Glomerular visceral epithelial cell (primary cell): ENCODE measurements at regions not wholly inside any gene's neighbourhood (a gene's known extent, or its start where the extent isn't known, plus 50 kb on each side); places are given as distances from the start of the nearest gene placed in this dataset.
A peak's percentile ranks its signal among the peaks of the same experiment; 100 is the strongest.
"Not testable (repeated sequence)": the region's sequence is repeated elsewhere in the genome, so short reads cannot be mapped to it uniquely, and the experiment has no call there.

Source experiments
- DNase-seq: peaks from one replicate; pipeline ENCODE4 v3.0.0-alpha.2; 2016; ENCODE audit errors: extremely low spot score

DNA sequence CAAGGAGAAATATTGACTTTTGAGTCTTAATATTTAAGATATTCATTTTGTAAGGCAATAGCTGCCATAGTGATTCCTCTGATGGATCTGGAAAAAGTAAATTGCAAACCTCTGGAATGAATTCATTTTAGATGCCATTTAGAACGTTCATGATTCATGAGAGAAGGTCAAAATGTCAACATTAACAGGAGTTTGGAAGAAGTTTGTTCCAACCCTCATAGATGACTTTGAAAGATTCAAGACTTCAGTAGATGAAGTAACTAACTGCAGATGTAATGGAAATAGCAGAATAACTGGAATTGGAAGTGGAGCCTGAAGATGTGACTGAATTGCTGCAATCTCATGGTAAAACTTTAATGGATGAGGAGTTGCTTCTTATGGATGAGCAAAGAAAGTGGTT lies 100.9 kb upstream of the CCN2 start:
- no peak for DNase-seq

DNA sequence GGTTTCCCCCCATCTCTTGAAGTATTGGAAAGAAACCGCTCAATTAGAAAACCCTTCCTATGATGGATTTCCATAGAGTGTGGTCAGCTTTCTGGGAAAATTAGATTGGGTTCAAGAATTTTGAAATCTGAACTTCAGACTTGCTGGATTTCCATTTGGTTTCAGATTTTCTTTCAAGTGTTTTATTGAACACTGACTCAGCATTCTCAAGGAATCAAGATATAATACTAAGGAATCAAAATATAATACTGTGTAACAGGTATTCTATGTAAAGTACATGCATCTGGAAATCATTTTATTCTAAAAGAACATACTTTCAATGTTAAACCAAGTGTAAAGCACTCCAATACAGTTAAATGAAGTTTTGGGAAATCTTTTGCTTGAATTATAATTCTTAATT lies 94.7 kb upstream of the CCN2 start:
- no peak for DNase-seq

DNA sequence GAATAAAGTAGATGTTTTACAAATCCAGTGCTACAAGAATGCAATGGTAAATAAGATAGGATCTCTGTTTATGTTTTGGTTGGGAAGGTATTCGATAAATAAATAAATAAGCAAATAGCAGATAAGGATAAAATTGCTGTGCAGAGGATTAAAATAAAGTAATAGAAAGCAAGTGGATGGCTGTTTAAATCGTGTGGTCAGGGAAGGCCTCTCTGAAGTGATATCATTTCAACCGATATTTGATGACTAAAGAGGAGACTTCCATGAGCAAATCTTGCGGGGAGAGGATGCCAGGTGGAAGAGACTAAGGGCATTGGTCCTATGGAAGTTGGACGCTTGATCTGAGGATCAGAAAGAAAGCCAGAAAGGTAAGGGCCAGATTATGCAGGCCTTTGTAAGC lies 92.0 kb upstream of the CCN2 start:
- no peak for DNase-seq

DNA sequence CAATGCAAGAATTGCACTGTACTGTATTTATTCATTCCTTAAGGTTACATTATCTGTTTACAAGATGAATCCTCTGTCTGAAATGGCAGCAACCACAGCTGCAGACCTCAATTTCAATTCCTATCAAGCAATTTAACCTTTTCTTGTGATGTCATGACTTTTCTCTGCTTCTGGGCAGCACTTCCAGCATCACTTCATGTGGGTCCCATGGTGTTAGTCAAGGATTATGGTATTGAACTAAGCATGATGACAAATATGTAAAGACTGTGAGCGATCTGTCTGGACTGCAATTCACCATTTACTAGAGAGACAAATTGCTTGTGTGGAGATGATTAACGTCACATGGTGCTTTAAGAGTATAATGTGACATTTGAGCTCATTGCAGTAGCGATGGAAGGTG lies 90.5 kb upstream of the CCN2 start:
- no peak for DNase-seq

DNA sequence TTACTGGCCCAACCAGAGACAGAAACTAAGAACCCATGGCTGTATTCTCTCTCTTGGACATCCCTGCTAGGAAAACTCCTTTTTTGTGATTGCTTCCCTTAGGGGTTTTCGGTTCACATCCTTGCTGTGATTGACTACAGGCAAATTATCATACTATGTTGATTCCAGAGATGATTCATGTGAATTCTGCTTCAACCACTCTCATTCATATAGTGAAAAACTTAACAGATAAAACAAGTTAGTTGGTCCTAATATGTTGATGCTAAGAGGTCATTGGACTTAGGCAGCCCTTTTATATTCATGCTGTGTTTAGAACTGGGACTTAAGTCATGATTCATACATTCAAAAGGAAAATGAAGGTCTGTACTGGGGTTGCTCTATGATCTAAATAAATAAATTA lies 76.9 kb upstream of the CCN2 start:
- DNase-seq, result no peak

DNA sequence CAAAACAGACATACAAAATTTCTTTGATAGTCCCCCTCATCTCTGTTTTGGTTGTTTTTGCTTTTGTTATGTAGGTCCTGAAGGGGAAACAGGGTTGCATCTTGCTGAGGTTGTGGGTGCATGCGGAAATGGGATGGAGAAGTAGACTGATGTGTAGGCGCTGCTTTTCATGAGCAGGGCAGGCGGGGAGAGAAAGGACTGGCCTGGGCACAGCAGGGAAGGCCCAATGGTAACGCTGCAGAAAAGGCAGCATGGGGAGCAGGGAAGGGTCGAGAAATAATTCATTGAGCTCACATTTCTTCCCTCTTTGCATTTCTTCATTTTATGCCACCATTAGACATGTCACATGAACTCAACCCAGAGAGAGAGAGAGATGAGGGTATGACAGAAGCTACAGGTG lies 74.3 kb upstream of the CCN2 start:
- DNase-seq, result no peak

DNA sequence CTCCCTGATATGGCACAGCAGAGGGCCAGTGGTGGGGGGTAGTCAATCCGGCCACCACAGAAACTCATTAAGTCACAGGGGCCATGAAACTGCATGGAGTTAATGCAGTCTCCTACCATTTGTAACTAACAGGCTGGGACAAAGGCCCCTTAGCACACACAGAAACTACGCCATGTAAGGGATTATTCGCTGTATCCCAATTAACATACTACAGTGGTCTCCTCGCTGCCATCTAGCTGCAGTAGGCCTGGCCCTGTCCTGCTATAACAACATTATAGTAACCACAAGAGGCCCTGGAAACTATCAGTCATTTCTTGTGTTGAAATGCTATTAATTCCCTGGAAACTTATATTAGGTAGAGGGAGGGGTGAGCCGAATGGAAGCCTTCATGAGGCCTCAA lies 72.3 kb upstream of the CCN2 start:
- peak; percentile 9 for DNase-seq

DNA sequence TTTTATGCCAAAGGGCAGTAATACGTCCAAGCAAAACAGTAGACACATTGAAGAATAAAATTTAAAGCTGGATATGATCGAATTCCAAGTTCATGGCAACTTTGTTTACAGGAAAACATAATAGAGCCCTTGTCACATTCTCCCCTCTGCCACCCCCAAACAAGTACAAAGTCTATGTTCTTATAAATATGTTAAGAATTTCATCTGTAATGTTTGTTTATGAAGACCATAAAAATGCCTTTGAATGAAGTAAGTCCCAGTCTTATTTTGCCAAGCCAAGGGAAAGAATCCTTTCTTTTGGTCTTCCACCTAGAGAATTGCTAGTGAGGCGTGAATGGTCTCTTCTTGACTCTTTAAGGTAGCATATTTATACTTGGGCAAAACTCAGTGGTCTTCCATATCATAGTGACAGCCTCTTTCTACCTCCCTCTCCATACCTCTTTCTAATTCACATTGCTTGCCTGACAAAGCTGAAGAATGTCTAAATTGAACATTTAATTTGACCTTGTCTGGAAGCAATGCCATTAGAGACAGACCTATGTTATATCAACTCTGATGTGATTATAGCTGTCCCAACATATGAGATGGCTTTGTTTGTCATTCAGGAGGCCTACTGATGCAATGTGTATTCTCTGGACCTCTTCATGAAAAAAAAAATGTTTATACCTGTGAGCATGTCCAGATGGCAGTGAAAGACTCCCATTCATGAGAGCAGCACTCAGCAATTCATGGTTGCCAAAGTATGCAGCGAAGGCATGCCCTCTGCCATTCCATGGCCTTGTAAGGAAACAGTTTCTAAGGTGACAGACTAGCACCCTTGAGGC lies 70.6 kb upstream of the CCN2 start:
- DNase-seq, result no peak

DNA sequence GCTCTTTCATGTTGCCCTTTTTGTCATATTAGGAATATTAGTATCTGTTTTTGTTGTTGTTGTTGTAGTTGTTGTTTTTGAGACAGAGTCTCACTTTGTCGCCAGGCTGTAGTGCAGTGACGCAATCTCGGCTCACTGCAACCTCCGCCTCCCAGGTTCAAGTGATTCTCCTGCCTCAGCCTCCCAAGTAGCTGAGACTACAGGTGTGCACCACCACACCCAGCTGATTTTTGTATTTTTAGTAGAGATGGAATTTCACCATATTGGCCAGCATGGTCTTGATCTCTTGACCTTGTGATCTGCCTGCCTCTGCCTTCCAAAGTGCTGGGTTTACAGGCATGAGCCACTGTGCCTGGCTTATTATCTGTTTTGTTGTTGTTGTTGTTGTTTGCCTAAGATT lies 69.7 kb upstream of the CCN2 start:
- DNase-seq, result not testable (repeated sequence)

DNA sequence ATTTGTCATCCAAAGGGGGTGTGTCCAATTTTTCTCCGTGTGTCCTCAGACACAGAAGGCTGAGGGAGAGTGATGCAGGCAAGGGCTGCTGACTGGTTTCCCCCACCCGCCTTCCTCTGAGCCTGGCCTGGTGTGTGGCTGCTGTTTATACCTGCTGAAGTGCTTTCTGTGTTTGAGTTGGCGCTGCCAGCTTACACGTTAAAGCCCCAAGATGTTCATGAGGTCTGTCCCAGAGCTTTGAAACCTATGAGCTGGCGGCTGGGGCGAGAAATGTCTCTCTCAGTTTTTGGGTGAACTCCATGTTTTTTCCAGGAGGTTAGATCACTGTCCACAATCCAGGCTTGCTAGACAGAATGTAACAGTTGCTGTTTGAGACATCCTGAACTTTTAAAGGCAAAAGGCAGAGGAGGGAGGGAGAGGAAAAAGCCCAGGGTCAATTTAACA lies 69.0 kb upstream of the CCN2 start:
- no peak for DNase-seq

DNA sequence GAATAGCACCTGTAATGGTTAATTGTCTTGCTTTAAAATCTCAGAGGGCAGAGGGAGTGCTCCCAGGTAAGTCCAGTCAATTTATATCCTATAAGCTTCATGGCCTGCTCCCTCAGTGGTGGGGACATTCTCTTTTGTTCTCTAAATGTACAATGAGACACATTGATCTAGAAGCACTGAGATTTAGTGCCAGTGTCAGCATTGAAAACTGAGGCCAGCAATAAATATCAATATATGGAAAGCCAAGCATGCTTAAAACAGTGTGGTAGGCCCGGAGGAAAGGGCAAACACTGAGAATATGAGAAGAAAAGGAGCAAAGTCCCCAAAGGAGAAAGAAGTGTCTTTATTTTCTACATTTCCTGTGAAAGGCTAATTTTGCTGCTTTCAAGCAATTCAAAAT lies 68.4 kb upstream of the CCN2 start:
- DNase-seq, result no peak

DNA sequence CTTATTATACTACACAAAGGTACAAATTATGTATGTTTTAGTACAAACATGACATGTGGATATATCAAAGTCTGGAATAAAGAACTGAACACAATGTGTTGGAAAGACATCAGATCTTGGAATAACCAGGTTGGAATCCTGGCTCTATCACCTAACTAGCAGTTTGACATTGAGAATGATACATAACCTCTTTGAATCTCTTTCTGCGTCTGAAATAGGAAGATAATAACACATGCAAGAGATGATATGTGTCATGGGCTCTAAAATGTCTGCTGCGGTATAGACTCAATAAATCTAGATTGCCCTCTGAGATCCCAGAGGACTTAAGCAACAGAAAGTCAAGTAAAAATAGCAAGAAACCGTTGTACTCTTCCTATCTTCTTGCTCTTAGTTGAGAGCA lies 66.8 kb upstream of the CCN2 start:
- DNase-seq, result no peak

DNA sequence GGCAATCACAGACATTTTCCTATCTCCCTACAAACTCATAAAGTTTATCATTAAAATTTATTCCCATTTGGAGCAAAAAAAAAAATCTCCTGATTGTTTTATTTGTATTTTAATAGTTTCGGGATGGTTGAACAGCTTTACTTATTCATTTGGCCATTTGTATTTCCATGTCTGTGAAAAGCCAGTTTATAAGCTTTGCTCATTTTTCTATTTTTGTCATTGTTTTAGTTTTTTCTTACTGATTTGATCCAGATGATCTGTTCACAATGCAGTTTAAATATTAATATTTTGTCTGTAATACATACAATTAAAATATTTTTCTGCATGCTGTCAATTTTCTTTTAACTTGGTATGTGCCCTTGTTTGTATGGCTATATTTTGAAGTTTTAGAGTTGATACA lies 65.2 kb upstream of the CCN2 start:
- no peak for DNase-seq

DNA sequence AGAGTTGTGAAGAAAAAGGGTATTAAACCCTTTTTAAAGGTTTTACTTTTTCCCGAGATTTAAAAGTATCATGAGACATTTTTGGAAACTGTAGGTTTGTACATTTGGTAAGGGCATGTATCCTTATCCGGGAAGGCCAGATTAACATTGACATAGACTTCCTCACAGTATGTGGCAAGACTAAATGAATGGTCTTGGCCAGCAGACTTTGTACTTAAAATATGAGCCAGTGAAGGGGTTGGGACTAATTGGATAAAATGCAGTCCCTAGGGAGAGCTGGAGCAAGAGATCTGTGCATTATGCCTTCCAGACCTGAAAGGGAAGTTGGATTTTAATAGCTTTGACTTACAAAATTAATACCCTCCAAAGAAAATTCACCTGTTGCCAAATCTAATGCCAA lies 60.4 kb upstream of the CCN2 start:
- DNase-seq, result no peak

DNA sequence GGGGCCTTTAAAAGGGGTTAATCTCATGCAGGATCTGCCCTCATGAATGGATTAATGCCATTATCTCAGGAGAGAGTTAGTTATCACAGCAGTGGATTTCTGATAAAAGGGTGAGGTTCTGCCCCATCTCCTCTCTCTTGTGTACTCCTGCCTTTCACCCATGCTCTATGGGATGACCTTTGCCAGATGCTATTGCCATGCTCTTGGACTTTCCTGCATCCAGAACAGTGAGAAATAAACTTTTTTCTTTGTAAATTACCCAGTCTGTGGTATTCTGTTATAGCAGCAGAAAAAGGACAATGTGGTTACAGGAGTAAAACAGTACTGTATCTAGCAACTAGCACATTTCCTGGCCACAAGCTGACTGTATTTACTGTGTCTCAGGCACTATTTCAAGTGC lies 58.0 kb upstream of the CCN2 start:
- no peak for DNase-seq

DNA sequence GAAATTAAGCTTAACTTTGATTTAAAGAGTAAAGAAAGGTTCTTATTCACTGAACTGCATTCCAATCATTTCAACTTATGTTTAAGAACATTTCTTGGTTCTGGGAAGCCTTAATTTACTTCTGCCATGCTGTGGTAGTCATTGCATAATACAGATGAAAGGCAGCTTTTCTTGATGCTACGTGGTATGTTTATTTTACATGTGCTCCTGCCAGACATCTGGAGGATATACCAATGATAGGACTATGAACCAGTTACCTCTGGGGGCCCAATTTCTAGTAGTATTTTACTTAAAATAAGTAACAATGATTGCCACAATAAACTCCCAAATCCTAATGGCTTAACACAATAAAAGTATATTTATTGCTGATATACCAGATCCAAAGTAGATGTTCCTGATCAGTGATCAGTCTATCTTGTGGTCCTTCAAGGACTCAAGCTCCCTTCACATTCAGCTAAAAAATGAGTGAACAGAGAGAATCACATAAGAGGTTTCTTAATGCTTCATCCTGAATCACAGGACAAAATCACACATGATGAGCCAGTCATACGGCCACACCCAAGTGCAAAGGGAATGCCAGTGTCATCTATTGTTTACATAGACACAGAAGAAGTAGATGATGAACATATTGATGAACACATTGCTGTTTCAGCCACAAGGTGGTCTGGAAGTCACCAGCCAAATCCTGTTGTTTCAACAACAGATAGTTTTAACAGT lies 56.5 kb upstream of the CCN2 start:
- no peak for DNase-seq

DNA sequence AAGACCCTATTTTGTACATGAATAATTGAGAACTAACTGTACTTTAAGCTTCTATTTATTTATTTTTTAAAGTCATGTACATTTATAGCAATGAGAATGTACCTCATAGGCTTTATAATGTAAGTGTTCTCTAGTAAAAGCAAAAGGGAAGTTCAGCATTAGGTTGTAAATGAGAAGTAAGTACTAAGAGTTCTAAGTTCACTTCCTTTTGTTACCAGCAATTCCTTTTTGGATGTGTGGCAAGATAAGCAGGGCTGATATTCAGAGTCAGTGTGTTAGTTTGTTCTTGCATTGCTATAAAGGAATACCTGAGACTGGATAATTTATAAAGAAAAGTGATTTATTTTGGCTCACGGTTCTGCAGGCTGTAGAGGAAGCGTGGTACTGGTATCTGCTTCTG lies 54.0 kb upstream of the CCN2 start:
- no peak for DNase-seq

DNA sequence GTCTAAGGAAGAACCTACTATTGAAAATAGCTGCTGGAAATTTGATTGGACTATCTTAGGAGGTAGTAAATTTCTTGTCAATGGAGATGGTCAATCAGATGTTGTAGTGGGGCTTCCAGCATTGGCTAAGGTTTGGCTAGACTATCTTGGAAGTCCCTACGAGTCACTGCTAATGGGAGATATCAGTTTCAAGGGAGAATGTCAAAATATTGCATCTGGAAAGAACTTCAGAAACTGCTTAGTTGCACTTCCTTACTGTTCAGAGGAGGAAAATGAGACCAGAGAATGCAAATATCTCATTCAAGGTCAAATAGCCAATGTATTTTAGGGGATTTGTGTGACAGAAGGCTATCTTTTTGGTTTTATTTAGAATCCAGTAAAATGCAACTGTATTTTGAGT lies 53.5 kb upstream of the CCN2 start:
- no peak for DNase-seq

DNA sequence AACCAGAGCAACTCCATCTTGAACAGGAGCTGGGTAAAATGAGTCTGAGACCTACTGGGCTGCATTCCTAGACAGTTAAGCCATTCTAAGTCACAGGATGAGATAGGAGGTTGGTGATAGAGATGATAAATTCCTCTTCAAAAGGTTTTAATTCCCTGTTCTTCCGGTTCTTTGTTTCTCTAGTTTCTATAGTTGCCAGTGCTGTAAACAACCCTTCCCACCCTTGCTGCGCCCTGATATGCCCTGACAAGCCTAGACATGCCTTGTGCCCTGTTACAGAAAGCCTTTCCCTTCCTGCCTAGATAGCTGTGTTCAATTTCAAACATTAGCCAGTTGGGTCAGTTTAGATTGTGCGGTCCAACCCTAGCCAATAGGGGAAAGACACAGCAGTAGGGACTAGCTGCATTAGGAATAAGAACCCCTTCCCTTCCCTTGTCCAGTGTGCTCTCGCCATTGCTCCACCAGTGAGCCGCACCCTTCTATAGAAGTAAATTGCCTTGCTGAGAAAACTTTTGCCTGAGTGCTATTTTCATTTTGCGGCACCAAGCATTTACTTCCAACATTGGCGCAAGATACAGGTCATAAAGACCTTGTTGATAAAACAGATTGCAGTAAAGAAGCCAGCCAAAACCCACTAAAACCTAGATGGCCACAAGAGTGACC lies 52.5 kb upstream of the CCN2 start:
- no peak for DNase-seq
